Testis (tissue), 2 donors: ENCODE measurements at regions not wholly inside any gene's neighbourhood (a gene's known extent, or its start where the extent isn't known, plus 50 kb on each side); places are given as distances from the start of the nearest gene placed in this dataset.

Experiments
- DNase-seq: peaks from one replicate; pipeline ENCODE4 v3.0.0-alpha.2; 2019
- H3K27ac ChIP-seq, 2 donors: fragments of 200-600 bp; sonication (generic); one replicate each; pipeline ENCODE4 v1.5.1; 2019
- H3K27me3 ChIP-seq: fragments of 200-600 bp; sonication (generic); one replicate; pipeline ENCODE4 v1.5.1; 2019
- H3K36me3 ChIP-seq: fragments of 200-600 bp; sonication (generic); one replicate; pipeline ENCODE4 v1.5.1; 2017; ENCODE audit warnings: low read depth; ENCODE audit errors: missing control alignments
- H3K4me1 ChIP-seq: fragments of 200-600 bp; sonication (generic); one replicate; pipeline ENCODE4 v1.5.1; 2019
- H3K4me3 ChIP-seq, 2 donors: fragments of 200-600 bp; sonication (generic); one replicate each; pipeline ENCODE4 v1.5.1; 2017 to 2019
- H3K9me3 ChIP-seq: fragments of 200-600 bp; sonication (generic); one replicate; pipeline ENCODE4 v1.5.1; 2017
- POLR2A ChIP-seq: fragments of 450-650 bp; IDR thresholded peaks from one replicate; pipeline ENCODE4 v1.6.1; 2017; ENCODE audit warnings: antibody characterized with exemption, mild to moderate bottlenecking, moderate library complexity
- WGBS, 2 donors: methylation state at CpG; one replicate each; pipeline ENCODE4 v1.1.5; 2018; 5-methylcytosine and 5-hydroxymethylcytosine counted together
- intact Hi-C: fragments of 100-400 bp; cut with DNase I; formaldehyde crosslinking; loops from one replicate; pipeline ENCODE4 v1.15.1; 2023; ENCODE audit warnings: low total_unique reads
- TF ChIP-seq, protein P1 (sequence below), 3 experiments: fragments of 450-650 bp in 2 of 3; fragments of 200-600 bp in 1 of 3; sonication (generic) in 1 of 3; IDR thresholded peaks; one replicate each; pipeline ENCODE4 v1.5.1; 2016 to 2019; ENCODE audit warnings: antibody characterized with exemption in 3 of 3, mild to moderate bottlenecking in 2 of 3, moderate library complexity in 1 of 3

DNA sequence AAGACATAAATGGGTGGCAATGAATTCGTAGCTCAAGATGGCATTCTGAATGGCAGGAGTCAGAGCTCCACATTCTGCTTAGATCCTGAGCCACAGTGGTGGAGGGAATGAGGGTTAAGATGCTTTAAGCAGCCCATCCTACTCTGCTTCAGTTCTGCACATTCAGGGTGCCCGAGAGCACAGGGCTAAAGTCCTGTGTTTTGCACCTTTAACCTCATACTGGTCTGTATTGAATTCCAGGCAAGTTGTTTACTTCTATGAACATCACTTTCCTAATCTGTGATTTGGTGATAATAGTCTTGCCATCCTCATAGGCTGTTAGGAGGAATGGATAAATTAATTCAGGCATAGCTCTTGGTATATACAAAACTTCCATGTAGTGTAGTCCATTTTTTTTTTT is 321.6 kb upstream of the CD180 start:
- Histone ChIP-seq H3K4me1 (no peaks in the 10 kb centered on the region), H3K27me3 (no peaks in the 10 kb centered on the region), H3K27ac (no peak overlapping the region), H3K4me3 (no peak overlapping the region), H3K36me3 (no peaks in the 10 kb centered on the region), H3K9me3 (no peaks in the 10 kb centered on the region)
- TF ChIP-seq POLR2A, result no peak
- TF ChIP-seq, protein P1, sequence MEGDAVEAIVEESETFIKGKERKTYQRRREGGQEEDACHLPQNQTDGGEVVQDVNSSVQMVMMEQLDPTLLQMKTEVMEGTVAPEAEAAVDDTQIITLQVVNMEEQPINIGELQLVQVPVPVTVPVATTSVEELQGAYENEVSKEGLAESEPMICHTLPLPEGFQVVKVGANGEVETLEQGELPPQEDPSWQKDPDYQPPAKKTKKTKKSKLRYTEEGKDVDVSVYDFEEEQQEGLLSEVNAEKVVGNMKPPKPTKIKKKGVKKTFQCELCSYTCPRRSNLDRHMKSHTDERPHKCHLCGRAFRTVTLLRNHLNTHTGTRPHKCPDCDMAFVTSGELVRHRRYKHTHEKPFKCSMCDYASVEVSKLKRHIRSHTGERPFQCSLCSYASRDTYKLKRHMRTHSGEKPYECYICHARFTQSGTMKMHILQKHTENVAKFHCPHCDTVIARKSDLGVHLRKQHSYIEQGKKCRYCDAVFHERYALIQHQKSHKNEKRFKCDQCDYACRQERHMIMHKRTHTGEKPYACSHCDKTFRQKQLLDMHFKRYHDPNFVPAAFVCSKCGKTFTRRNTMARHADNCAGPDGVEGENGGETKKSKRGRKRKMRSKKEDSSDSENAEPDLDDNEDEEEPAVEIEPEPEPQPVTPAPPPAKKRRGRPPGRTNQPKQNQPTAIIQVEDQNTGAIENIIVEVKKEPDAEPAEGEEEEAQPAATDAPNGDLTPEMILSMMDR (IDR thresholded peaks at IDR 0.05), result no peak
- intact Hi-C loops, result no loop called here
- no peak for DNase-seq
- 96 to 100% methylated on average over 2 of the region's 2 CpGs for WGBS, 2 donors

- H3K36me3 ChIP-seq, result no peaks in the 10 kb centered on the region
- no peak overlapping the region for H3K27ac ChIP-seq
- 63 to 77% methylated on average over 6 of the region's 6 CpGs for WGBS, 2 donors
- DNase-seq, result no peak
- intact Hi-C loops, result no loop called here
- H3K4me3 ChIP-seq, result no peak overlapping the region
- no peaks in the 10 kb centered on the region for H3K4me1 ChIP-seq
- no peaks in the 10 kb centered on the region for H3K27me3 ChIP-seq
- H3K9me3 ChIP-seq, result no peaks in the 10 kb centered on the region
- TF ChIP-seq, protein P1 (IDR thresholded peaks at IDR 0.05), result no peak
Observed at GRCh38 chr5:67516948-67517565, 320.5 kb upstream of the CD180 start.

DNA sequence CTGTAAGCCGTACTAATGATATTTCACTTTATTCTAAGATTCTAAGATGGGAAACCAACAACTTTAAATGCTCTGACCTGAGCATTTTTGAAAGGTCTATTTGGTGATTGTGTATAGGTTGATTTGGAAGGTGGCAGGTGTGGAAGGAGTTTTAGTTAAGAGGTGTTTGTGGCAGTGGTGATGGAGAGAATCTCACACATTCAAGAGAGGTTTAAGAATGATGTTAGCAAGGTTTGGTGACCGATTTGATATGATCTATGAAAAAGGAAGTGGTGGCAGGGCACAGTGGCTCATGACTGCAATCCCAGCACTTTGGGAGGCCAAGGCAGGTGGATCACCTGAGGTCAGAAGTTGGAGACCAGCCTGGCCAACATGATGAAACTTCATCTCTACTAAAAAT is 319.2 kb upstream of the CD180 start:
- intact Hi-C loops, result no loop called here
- Histone ChIP-seq H3K36me3 (no peaks in the 10 kb centered on the region), H3K4me1 (no peaks in the 10 kb centered on the region), H3K9me3 (no peaks in the 10 kb centered on the region), H3K27me3 (no peaks in the 10 kb centered on the region), H3K27ac (no peak overlapping the region), H3K4me3 (no peak overlapping the region)
- WGBS, 2 donors, result 97 to 98% methylated on average over 2 of the region's 2 CpGs
- DNase-seq, result no peak
- TF ChIP-seq, protein P1 (IDR thresholded peaks at IDR 0.05), result no peak
- TF ChIP-seq POLR2A, result no peak

DNA sequence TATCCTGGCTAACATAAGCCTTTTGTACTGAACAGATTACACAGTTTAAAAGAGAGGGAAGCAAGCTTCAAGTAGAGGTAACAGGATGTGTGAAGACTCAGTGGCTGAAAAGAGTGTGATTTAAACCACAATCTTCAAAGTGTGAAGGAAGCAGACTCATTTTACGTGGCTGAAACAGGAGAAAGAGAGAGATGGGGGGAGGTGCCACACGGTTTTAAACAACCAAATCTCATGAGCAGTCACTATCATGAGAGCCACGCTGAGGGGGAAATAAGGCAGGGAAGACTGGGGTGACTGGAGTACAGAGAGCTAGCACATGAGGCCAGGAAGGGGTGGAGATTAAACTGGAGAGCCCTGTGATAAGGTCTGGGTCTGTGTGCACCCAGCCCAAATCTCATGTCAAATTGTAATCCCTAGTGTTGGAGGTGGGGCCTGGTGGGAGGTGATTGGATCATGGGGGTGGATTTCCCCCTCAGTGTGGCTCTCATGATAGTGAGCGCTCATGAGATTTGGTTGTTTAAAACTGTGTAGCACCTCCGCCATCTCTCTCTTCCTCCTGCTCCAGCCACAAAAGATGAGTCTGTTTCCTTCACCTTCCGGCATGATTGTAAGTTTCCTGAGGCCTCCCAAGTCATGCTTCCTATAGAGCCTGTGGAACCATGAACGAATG is 318.6 kb upstream of the CD180 start:
- TF ChIP-seq POLR2A, result no peak
- TF ChIP-seq, protein P1 (IDR thresholded peaks at IDR 0.05), result no peak
- Histone ChIP-seq H3K4me3 (no peak overlapping the region), H3K27me3 (no peaks in the 10 kb centered on the region), H3K4me1 (no peaks in the 10 kb centered on the region), H3K36me3 (no peaks in the 10 kb centered on the region), H3K27ac (no peak overlapping the region), H3K9me3 (no peaks in the 10 kb centered on the region)
- WGBS, 2 donors, result 91 to 95% methylated on average over 7 of the region's 7 CpGs
- no peak for DNase-seq
- intact Hi-C loops, result no loop called here

- H3K9me3 ChIP-seq, result no peaks in the 10 kb centered on the region
- no peaks in the 10 kb centered on the region for H3K27me3 ChIP-seq
- no peak overlapping the region for H3K4me3 ChIP-seq
- H3K4me1 ChIP-seq, result no peaks in the 10 kb centered on the region
- intact Hi-C loops, result no loop called here
- DNase-seq, result no peak
- TF ChIP-seq, protein P1 (IDR thresholded peaks at IDR 0.05), result no peak
- TF ChIP-seq POLR2A, result no peak
- H3K27ac ChIP-seq, result no peak overlapping the region
- H3K36me3 ChIP-seq, result no peaks in the 10 kb centered on the region
- 81 to 94% methylated on average over 1 of the region's 1 CpG for WGBS, 2 donors
Observed at GRCh38 chr5:67512758-67513157, 316.2 kb upstream of the CD180 start.
